ENCODE measurements at regions not wholly inside any gene's neighbourhood (a gene's known extent, or its start where the extent isn't known, plus 50 kb on each side); places are given as distances from the start of the nearest gene placed in this dataset.
"Not testable (repeated sequence)": the region's sequence is repeated elsewhere in the genome, so short reads cannot be mapped to it uniquely, and the experiment has no call there.

DNA sequence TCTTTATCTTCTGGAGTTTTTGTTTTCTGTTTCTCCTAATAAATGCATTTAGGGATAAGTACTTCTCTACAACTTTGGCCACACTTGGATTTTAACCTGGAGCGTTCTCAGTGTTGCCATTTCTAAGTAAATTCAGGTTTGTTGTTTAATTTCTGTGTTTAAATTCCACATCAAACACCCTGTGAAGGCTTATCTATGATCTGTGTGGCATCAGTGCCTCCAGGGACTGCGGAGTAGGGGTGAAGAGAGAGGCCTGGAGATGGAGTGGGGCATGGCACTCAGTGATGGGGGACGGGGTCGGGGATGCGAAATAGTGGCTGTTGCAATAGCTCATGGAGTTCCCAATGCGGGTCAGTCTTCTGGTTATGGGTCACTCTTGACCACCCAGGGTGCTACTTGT, 294.8 kb downstream of the HS3ST3B1 start:
- Histone ChIP-seq H3K4me3 (ENCODE audit: low read length) (no peak overlapping the region), H3K36me3 (ENCODE audit: insufficient read depth, low read length) (no peaks in the 10 kb centered on the region), H3K9me3 (replicated peaks; ENCODE audit: low read length) (no peaks in the 10 kb centered on the region), H3K4me2 (ENCODE audit: low read length) (no peak overlapping the region), H3K27me3 (ENCODE audit: control insufficient read depth, insufficient read depth, low read length) (peaks cover 8% of the 10 kb centered on the region), H3K4me1 (ENCODE audit: control insufficient read depth, insufficient read depth, low read length) (no peaks in the 10 kb centered on the region), H3K9ac (ENCODE audit: low read depth, low read length) (no peak overlapping the region)

DNA sequence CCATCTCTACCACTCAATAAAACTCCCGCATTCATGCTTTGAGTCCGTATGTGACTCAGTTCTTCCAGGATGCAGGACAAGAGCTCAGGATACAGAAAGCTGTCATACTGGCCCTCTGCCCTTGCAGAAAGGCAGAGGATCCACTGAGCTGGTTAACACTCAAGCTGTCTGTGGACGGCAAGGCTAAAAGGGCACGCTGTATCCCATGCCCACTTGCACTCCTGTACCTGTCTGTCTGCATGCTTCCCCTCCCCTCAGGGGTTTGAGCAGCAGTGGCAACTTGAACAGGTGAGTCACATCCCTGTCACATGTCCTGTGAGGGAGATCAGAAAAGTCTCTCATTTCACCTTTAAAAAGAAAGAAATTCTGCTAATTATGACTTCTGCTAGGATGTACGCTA, 293.8 kb downstream of the HS3ST3B1 start:
- no peaks in the 10 kb centered on the region for H3K4me1 ChIP-seq (ENCODE audit: control insufficient read depth, insufficient read depth, low read length)
- H3K36me3 ChIP-seq (ENCODE audit: insufficient read depth, low read length): no peaks in the 10 kb centered on the region
- no peak overlapping the region for H3K9ac ChIP-seq (ENCODE audit: low read depth, low read length)
- no peak overlapping the region for H3K4me3 ChIP-seq (ENCODE audit: low read length)
- H3K27me3 ChIP-seq (ENCODE audit: control insufficient read depth, insufficient read depth, low read length): peaks cover 8% of the 10 kb centered on the region
- no peak overlapping the region for H3K4me2 ChIP-seq (ENCODE audit: low read length)
- no peaks in the 10 kb centered on the region for H3K9me3 ChIP-seq (replicated peaks; ENCODE audit: low read length)

DNA sequence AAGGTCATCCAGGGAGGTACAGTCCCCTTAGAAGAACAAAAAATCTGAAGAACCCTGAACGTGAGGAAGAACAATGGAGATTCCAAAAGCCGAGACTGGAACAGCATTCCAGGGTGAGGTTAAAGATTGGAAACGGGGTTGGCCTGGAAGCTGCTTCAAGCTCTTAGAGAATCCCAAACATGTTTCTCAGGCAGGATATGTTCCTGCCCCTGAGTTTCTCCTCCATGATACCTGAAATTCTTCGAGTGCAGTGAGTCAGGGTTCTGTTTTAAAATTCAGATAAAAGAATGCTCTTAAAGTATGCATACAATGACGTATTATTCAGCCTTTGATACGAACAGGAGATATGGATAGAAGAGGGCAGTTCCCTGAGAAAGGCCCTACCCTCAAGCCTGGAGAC, 293.1 kb downstream of the HS3ST3B1 start:
- no peaks in the 10 kb centered on the region for H3K9me3 ChIP-seq (replicated peaks; ENCODE audit: low read length)
- no peaks in the 10 kb centered on the region for H3K36me3 ChIP-seq (ENCODE audit: insufficient read depth, low read length)
- peaks cover 8% of the 10 kb centered on the region for H3K27me3 ChIP-seq (ENCODE audit: control insufficient read depth, insufficient read depth, low read length)
- H3K4me3 ChIP-seq (ENCODE audit: low read length): no peak overlapping the region
- no peak overlapping the region for H3K4me2 ChIP-seq (ENCODE audit: low read length)
- no peak overlapping the region for H3K9ac ChIP-seq (ENCODE audit: low read depth, low read length)
- H3K4me1 ChIP-seq (ENCODE audit: control insufficient read depth, insufficient read depth, low read length): no peaks in the 10 kb centered on the region

DNA sequence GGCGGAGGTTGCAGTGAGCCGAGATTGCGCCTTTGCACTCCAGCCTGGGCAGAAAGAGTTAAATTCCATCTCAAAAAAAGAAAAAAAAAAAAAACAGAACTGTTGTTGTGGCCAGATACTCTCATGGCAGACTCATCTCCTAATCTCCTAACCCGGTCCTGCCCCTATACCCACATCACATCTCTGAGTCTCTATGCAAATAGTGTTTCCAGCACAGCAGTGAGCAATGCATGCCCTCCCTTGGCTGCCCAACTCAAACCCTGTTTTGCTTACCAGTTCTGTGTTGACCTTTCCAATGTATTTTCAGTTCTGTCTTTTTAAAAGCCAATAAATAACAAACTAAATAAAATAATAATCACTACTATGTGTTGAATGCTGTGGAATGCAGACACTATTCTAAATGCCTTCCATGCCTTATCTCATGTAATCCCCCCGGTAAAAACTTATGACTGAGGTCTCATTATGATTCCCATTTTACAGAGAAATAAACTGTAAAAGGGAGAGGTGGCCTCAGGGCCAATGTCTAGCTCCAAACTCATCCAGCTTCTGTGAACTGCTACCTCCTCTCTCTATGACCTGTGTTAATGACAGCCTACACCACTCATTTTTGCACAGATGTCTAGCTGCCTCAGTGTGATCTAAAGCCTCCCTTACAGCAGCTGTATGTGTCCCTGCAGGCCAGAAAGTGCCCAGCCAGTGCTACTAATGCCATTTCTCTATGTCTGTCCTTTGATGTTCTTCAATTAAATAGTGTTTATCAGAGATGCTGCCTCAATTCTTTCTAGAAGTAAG, 289.8 kb downstream of the HS3ST3B1 start:
- Histone ChIP-seq H3K9ac (ENCODE audit: low read depth, low read length) (no peak overlapping the region), H3K4me1 (ENCODE audit: control insufficient read depth, insufficient read depth, low read length) (no peaks in the 10 kb centered on the region), H3K36me3 (ENCODE audit: insufficient read depth, low read length) (no peaks in the 10 kb centered on the region), H3K4me3 (ENCODE audit: low read length) (no peak overlapping the region), H3K27me3 (ENCODE audit: control insufficient read depth, insufficient read depth, low read length) (peaks cover 4% of the 10 kb centered on the region), H3K4me2 (ENCODE audit: low read length) (no peak overlapping the region), H3K9me3 (replicated peaks; ENCODE audit: low read length) (no peaks in the 10 kb centered on the region)

DNA sequence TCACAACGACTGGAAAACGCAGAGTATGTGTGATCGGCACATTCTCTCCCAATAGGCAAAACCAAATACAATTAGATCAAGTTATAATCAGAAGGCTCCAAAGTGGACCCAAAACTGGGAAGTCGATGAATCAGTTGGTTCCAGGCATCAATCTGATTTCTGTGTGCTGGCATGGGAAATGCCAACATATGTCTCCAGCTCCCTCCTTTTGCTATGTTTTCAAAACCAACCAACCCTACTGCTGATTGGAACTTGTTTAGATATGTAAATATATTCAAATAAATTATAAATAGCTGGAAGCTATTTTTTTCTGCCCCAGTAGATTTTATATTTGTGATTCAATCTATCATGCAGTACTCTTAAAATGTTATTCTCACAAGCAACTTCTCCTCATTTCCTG, 284.2 kb downstream of the HS3ST3B1 start:
- Histone ChIP-seq H3K9ac (ENCODE audit: low read depth, low read length) (no peak overlapping the region), H3K27me3 (ENCODE audit: control insufficient read depth, insufficient read depth, low read length) (no peaks in the 10 kb centered on the region), H3K4me3 (ENCODE audit: low read length) (no peak overlapping the region), H3K4me1 (ENCODE audit: control insufficient read depth, insufficient read depth, low read length) (peaks cover 7% of the 10 kb centered on the region), H3K36me3 (ENCODE audit: insufficient read depth, low read length) (no peaks in the 10 kb centered on the region), H3K9me3 (replicated peaks; ENCODE audit: low read length) (no peaks in the 10 kb centered on the region), H3K4me2 (ENCODE audit: low read length) (no peak overlapping the region)

DNA sequence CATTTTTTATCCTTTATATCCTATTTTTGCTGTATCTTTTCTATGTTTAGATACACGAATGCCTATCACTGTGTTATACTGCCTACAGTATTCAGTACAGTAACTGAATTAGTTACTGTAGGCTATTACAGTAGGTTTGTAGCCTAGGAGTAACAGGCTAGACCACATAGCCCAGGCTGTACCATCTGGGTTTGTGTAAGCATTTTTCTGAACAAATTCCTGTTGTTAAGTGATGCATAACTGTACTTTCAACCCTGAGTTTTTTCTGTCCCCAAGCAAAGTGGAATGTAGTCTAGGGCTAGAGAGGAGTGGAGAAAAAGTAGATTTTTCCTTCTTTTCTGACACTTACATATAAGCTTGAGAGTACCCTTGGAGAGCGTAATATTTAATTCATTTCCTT, 282.1 kb downstream of the HS3ST3B1 start:
- Histone ChIP-seq H3K9ac (ENCODE audit: low read depth, low read length) (no peak overlapping the region), H3K4me1 (ENCODE audit: control insufficient read depth, insufficient read depth, low read length) (peaks cover 12% of the 10 kb centered on the region), H3K27me3 (ENCODE audit: control insufficient read depth, insufficient read depth, low read length) (no peaks in the 10 kb centered on the region), H3K9me3 (replicated peaks; ENCODE audit: low read length) (no peaks in the 10 kb centered on the region), H3K4me3 (ENCODE audit: low read length) (no peak overlapping the region), H3K36me3 (ENCODE audit: insufficient read depth, low read length) (no peaks in the 10 kb centered on the region), H3K4me2 (ENCODE audit: low read length) (no peak overlapping the region)

DNA sequence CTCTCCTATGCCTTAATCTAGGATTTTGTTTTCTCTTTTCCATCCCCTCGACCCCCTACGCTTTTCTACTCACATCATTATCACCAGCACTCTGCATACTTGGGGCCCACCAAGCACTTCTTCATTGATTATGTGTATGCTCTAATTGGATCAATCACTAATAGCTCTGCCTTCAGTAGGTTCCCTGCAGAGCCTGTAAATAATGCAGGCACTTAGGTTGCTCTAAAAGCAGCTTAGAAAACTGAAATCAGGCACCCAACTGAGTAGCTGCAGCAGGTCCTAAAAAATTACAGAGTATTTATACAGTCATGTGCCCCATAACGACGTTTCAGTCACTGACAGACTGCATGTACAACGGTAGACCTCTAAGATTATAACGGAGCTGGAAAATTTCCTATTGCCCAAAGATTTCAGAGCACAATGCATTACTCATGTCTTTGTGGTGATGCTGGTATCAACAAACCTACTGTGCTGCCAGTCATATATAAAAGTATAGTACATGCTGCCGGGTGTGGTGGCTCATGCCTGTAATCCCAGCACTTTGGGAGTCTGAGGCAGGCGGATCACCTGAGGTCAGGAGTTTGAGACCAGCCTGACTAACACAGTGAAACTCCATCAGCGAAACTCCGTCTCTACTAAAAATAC, 280.4 kb downstream of the HS3ST3B1 start:
- Histone ChIP-seq H3K9me3 (replicated peaks; ENCODE audit: low read length) (no peaks in the 10 kb centered on the region), H3K4me3 (ENCODE audit: low read length) (no peak overlapping the region), H3K9ac (ENCODE audit: low read depth, low read length) (no peak overlapping the region), H3K4me1 (ENCODE audit: control insufficient read depth, insufficient read depth, low read length) (peaks cover 12% of the 10 kb centered on the region), H3K4me2 (ENCODE audit: low read length) (no peak overlapping the region), H3K36me3 (ENCODE audit: insufficient read depth, low read length) (no peaks in the 10 kb centered on the region), H3K27me3 (ENCODE audit: control insufficient read depth, insufficient read depth, low read length) (no peaks in the 10 kb centered on the region)

DNA sequence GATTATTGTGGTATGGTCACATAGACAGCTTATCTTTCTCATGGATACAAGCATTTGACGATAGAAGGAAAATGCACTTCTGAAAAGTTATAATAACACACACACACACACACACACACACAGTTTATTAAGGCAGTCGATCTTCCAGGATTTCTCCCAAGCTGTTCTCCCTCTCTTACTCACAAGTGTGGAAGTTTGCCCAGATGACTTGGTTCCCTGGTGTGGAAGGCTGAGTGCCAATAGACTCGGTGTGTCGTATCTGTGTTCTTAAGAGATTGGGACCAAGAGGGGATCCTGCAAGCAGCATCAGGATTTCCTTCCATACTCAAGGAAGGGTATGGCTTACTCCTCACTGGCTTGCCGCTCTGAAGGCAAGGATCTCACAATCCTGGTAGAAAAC, 279.6 kb downstream of the HS3ST3B1 start:
- Histone ChIP-seq H3K36me3 (ENCODE audit: insufficient read depth, low read length) (no peaks in the 10 kb centered on the region), H3K4me2 (ENCODE audit: low read length) (no peak overlapping the region), H3K4me1 (ENCODE audit: control insufficient read depth, insufficient read depth, low read length) (peaks cover 12% of the 10 kb centered on the region), H3K4me3 (ENCODE audit: low read length) (no peak overlapping the region), H3K9me3 (replicated peaks; ENCODE audit: low read length) (no peaks in the 10 kb centered on the region), H3K9ac (ENCODE audit: low read depth, low read length) (no peak overlapping the region), H3K27me3 (ENCODE audit: control insufficient read depth, insufficient read depth, low read length) (peaks cover 8% of the 10 kb centered on the region)

DNA sequence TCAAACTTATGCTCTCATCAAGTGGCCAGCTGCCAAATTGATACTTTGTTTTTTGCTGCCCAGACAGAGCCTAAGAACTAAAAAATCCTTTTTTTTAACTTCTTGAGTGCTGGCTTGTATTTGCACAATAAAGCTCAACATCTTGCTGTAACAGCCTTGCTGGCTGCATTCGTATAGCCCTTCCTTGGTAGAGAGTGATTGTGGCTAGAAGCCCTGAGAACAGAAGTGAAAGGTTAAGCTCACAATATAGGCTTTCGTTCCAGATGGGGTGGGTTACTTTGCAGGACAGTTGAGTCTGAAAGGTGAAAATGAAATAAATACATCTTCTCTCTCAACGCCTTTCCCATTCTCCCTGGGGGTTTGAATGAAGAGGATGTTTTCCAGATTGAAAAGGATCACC, 278.8 kb downstream of the HS3ST3B1 start:
- Histone ChIP-seq H3K27me3 (ENCODE audit: control insufficient read depth, insufficient read depth, low read length) (peaks cover 16% of the 10 kb centered on the region), H3K36me3 (ENCODE audit: insufficient read depth, low read length) (no peaks in the 10 kb centered on the region), H3K9me3 (replicated peaks; ENCODE audit: low read length) (no peaks in the 10 kb centered on the region), H3K9ac (ENCODE audit: low read depth, low read length) (no peak overlapping the region), H3K4me3 (ENCODE audit: low read length) (no peak overlapping the region), H3K4me2 (ENCODE audit: low read length) (no peak overlapping the region), H3K4me1 (ENCODE audit: control insufficient read depth, insufficient read depth, low read length) (peaks cover 12% of the 10 kb centered on the region)

DNA sequence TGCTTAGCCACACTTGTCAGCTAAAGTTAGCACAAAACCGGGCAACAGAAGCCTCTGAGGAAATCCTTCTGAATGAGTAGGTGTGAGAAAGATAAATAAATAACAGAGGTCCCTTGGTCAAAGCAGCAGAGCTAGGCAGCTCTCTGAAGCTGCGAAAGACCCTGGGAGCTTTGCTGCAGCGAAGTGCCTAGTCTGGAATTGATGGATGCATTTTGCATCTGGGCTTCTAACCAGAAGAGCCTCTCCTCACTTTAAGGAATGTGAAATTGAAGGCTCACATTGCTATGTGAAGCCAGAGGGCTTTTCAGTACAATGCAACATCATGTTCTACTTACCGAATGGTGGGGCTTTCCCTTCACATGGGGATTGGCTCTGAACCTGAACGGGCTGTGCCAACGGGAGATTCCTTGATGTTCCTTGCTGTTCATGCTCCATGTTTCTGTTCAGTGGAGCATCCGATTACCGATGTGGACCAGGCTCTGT, 274.6 kb downstream of the HS3ST3B1 start:
- Histone ChIP-seq H3K36me3 (ENCODE audit: insufficient read depth, low read length) (no peaks in the 10 kb centered on the region), H3K4me3 (ENCODE audit: low read length) (no peak overlapping the region), H3K9me3 (replicated peaks; ENCODE audit: low read length) (no peaks in the 10 kb centered on the region), H3K27me3 (ENCODE audit: control insufficient read depth, insufficient read depth, low read length) (peaks cover 16% of the 10 kb centered on the region), H3K4me1 (ENCODE audit: control insufficient read depth, insufficient read depth, low read length) (peaks cover 10% of the 10 kb centered on the region), H3K4me2 (ENCODE audit: low read length) (peak overlapping the region; percentile 31), H3K9ac (ENCODE audit: low read depth, low read length) (no peak overlapping the region)

DNA sequence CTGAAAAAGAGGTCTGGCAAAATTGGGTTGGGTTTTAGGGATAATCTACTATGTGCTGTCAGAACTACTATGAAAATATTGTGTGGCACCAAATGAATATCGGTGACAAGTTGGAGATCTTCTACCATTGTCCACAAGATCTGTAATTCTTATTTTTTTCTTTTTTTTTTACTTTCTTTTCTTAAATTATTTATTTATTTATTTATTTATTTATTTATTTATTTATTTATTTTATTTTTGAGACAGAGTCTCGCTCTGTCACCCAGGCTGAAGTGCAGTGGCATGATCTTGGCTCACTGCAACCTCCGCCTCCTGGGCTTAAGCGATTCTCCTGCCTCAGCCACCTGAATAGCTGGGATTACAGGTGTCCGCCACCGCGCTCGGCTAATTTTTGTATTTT, 259.4 kb downstream of the HS3ST3B1 start:
- not testable (repeated sequence) for H3K4me3 ChIP-seq (ENCODE audit: low read length); H3K4me2 ChIP-seq (ENCODE audit: low read length); H3K36me3 ChIP-seq (ENCODE audit: insufficient read depth, low read length); H3K9ac ChIP-seq (ENCODE audit: low read depth, low read length); H3K27me3 ChIP-seq (ENCODE audit: control insufficient read depth, insufficient read depth, low read length); H3K4me1 ChIP-seq (ENCODE audit: control insufficient read depth, insufficient read depth, low read length); H3K9me3 ChIP-seq (replicated peaks; ENCODE audit: low read length)

Measured in skeletal muscle satellite cell (primary cell).